H1 (cell line): ENCODE measurements at regions not wholly inside any gene's neighbourhood (a gene's known extent, or its start where the extent isn't known, plus 50 kb on each side); places are given as distances from the start of the nearest gene placed in this dataset.

Experiments used
- CTCF ChIA-PET: fragments of 300-600 bp; sonication (Branson Sonifier 250); formaldehyde crosslinking; loops from one replicate; lab custom pipeline; 2021; ENCODE audit not compliant: partially characterized antibody; lab: Charles Lee
- POLR2A ChIA-PET: fragments of 300-600 bp; sonication (Branson Sonifier 250); formaldehyde crosslinking; loops from one replicate; lab custom pipeline; 2021; ENCODE audit warnings: inconsistent platforms; ENCODE audit not compliant: partially characterized antibody; lab: Charles Lee
- DNase-seq, 2 experiments: peaks; one replicate each; pipeline versions ENCODE4 v3.0.0 to v3.0.0-alpha.2; 2010 to 2022; ENCODE audit warnings: low spot score in 2 of 2, low read depth in 1 of 2, mixed read lengths in 1 of 2
- FAIRE-seq: peaks from 2 replicates; lab custom pipeline; 2011; peaks lifted over from hg19 to GRCh38; lab: Jason Lieb, UNC
- H2AFZ ChIP-seq: 2 replicates; pipeline ENCODE4 v1.8.1; 2012; ENCODE audit warnings: low read length, inconsistent platforms
- H2AK5ac ChIP-seq: 2 replicates; pipeline ENCODE4 v1.6.1; 2013; ENCODE audit warnings: low read depth, low read length
- H2BK120ac ChIP-seq: replicated peaks from 2 replicates; pipeline ENCODE3; 2013; ENCODE audit warnings: low read depth, low read length, inconsistent platforms
- H2BK12ac ChIP-seq: 2 replicates; pipeline ENCODE4 v1.6.1; 2013; ENCODE audit warnings: low read depth, low read length
- H2BK15ac ChIP-seq: 2 replicates; pipeline ENCODE4 v1.6.1; 2013; ENCODE audit warnings: low read length
- H2BK20ac ChIP-seq: 2 replicates; pipeline ENCODE4 v1.6.1; 2013; ENCODE audit warnings: low read length
- H2BK5ac ChIP-seq: 2 replicates; pipeline ENCODE4 v1.6.1; 2013; ENCODE audit warnings: low read depth, low read length
- H3K14ac ChIP-seq: 2 replicates; pipeline ENCODE4 v1.6.1; 2013; ENCODE audit warnings: inconsistent platforms; ENCODE audit not compliant: insufficient read length
- H3K18ac ChIP-seq: 2 replicates; pipeline ENCODE4 v1.6.1; 2013; ENCODE audit warnings: low read length; ENCODE audit errors: extremely low read depth
- H3K23ac ChIP-seq: 2 replicates; pipeline ENCODE4 v1.6.1; 2013; ENCODE audit warnings: inconsistent platforms; ENCODE audit not compliant: insufficient read length
- H3K23me2 ChIP-seq: 2 replicates; pipeline ENCODE4 v1.6.1; 2013; ENCODE audit warnings: low read depth, low read length
- H3K27ac ChIP-seq: 2 replicates; pipeline ENCODE4 v1.6.1; 2011; ENCODE audit warnings: low read depth, low read length, inconsistent platforms
- H3K27me3 ChIP-seq, 4 experiments: replicated peaks in 1 of 4; 1 replicate in 1 of 4; 2 replicates in 3 of 4; pipeline versions ENCODE4 v1.6.1 to v1.8.1; 2011 to 2013; ENCODE audit warnings: low read length in 3 of 4, mild to moderate bottlenecking in 3 of 4, inconsistent platforms in 2 of 4, mixed read lengths in 2 of 4, moderate library complexity in 1 of 4; ENCODE audit not compliant: control insufficient read depth in 3 of 4, insufficient read depth in 3 of 4; ENCODE audit errors: extremely low read depth in 1 of 4
- H3K36me3 ChIP-seq, 4 experiments: 2 replicates each; pipeline versions ENCODE4 v1.6.1 to v1.8.1; 2011 to 2013; ENCODE audit warnings: mild to moderate bottlenecking in 4 of 4, low read length in 3 of 4, moderate library complexity in 2 of 4, control low read depth in 1 of 4, inconsistent platforms in 1 of 4; ENCODE audit not compliant: insufficient read depth in 4 of 4, control insufficient read depth in 2 of 4
- H3K4ac ChIP-seq: replicated peaks from 2 replicates; pipeline ENCODE3; 2013; ENCODE audit warnings: low read length, low read depth, mixed read lengths, inconsistent platforms; ENCODE audit not compliant: insufficient read length
- H3K4me1 ChIP-seq, 4 experiments: replicated peaks in 1 of 4; 1 replicate in 1 of 4; 2 replicates in 3 of 4; pipeline versions ENCODE4 v1.6.1 to v1.8.1; 2011 to 2013; ENCODE audit warnings: low read length in 3 of 4, inconsistent platforms in 2 of 4, mixed read lengths in 1 of 4; ENCODE audit not compliant: insufficient read depth in 4 of 4, control insufficient read depth in 3 of 4
- H3K4me2 ChIP-seq, 2 experiments: 2 replicates each; pipeline versions ENCODE4 v1.6.1 to v1.8.1; 2011 to 2013; ENCODE audit warnings: low read depth in 2 of 2, low read length in 2 of 2, control low read depth in 1 of 2, inconsistent platforms in 1 of 2, mild to moderate bottlenecking in 1 of 2; ENCODE audit not compliant: insufficient read depth in 1 of 2
- H3K4me3 ChIP-seq, 4 experiments: fragments of 200-600, 300-600 bp in 1 of 4; sonication (generic), shearing (Covaris generic), sonication (Bioruptor Twin) in 1 of 4; 2 replicates each; pipeline versions ENCODE4 v1.5.1 to v1.8.1; 2011 to 2016; ENCODE audit warnings: low read length in 4 of 4, low read depth in 3 of 4, control low read depth in 2 of 4, inconsistent platforms in 2 of 4, mild to moderate bottlenecking in 2 of 4, mixed read lengths in 1 of 4, moderate library complexity in 1 of 4; ENCODE audit not compliant: insufficient read depth in 2 of 4; ENCODE audit errors: extremely low read depth in 1 of 4
- H3K56ac ChIP-seq: replicated peaks from 2 replicates; pipeline ENCODE3; 2013; ENCODE audit warnings: low read depth, mild to moderate bottlenecking, mixed read lengths, low read length, inconsistent platforms; ENCODE audit not compliant: insufficient read length
- H3K79me1 ChIP-seq: 2 replicates; pipeline ENCODE4 v1.6.1; 2013; ENCODE audit warnings: low read depth, low read length, control low read depth
- H3K79me2 ChIP-seq, 2 experiments: 2 replicates each; pipeline versions ENCODE4 v1.6.1 to v1.8.1; 2012 to 2013; ENCODE audit warnings: low read length in 2 of 2, mild to moderate bottlenecking in 2 of 2, inconsistent platforms in 1 of 2; ENCODE audit not compliant: insufficient read depth in 2 of 2, control insufficient read depth in 1 of 2
- H3K9ac ChIP-seq, 4 experiments: replicated peaks in 1 of 4; 1 replicate in 1 of 4; 2 replicates in 3 of 4; pipeline versions ENCODE4 v1.6.1 to v1.8.1; 2011 to 2013; ENCODE audit warnings: low read depth in 3 of 4, low read length in 3 of 4, control low read depth in 2 of 4, mild to moderate bottlenecking in 2 of 4, moderate library complexity in 2 of 4, inconsistent platforms in 1 of 4; ENCODE audit errors: extremely low read depth in 1 of 4
- H3K9me3 ChIP-seq, 2 experiments: 2 replicates each; pipeline versions ENCODE4 v1.6.1 to v1.8.1; 2012 to 2013; ENCODE audit warnings: mild to moderate bottlenecking in 2 of 2, moderate library complexity in 2 of 2, control low read depth in 1 of 2, inconsistent platforms in 1 of 2, low read depth in 1 of 2, low read length in 1 of 2, mixed read lengths in 1 of 2; ENCODE audit not compliant: insufficient read depth in 2 of 2
- H4K20me1 ChIP-seq, 2 experiments: replicated peaks in 1 of 2; 2 replicates each; pipeline versions ENCODE3 to v1.8.1; 2011 to 2013; ENCODE audit warnings: inconsistent platforms in 2 of 2, low read length in 2 of 2, mild to moderate bottlenecking in 1 of 2; ENCODE audit not compliant: insufficient read depth in 2 of 2, control insufficient read depth in 1 of 2
- H4K5ac ChIP-seq: 2 replicates; pipeline ENCODE4 v1.6.1; 2013; ENCODE audit warnings: low read length, low read depth, mixed read lengths, inconsistent platforms; ENCODE audit not compliant: insufficient read length
- H4K8ac ChIP-seq: 2 replicates; pipeline ENCODE4 v1.8.0; 2013; ENCODE audit warnings: mild to moderate bottlenecking, moderate library complexity, low read length, inconsistent platforms; ENCODE audit not compliant: insufficient read depth; ENCODE audit errors: extremely low read depth
- H4K91ac ChIP-seq: replicated peaks from 2 replicates; pipeline ENCODE3; 2013; ENCODE audit warnings: low read length, mixed read lengths, inconsistent platforms; ENCODE audit not compliant: insufficient read length
- BCL11A ChIP-seq, 2 experiments: IDR thresholded peaks; one replicate each; pipeline ENCODE4 v1.6.1; 2011; ENCODE audit warnings: low read depth in 2 of 2, low read length in 2 of 2, mild to moderate bottlenecking in 2 of 2
- EZH2 ChIP-seq: fragments of 200-600 bp; sonication (generic); IDR thresholded peaks from 2 replicates; pipeline ENCODE4 v1.7.1; 2012; ENCODE audit warnings: low read depth, mild to moderate bottlenecking, moderate library complexity, low read length, inconsistent platforms; ENCODE audit not compliant: severe bottlenecking
- KDM4A ChIP-seq: IDR thresholded peaks from one replicate; pipeline ENCODE4 v1.7.1; 2012; ENCODE audit warnings: low read depth, mild to moderate bottlenecking, moderate library complexity, low read length, inconsistent platforms; ENCODE audit not compliant: severe bottlenecking
- NRF1 ChIP-seq: IDR thresholded peaks from 2 replicates; pipeline ENCODE4 v1.6.1; 2011; ENCODE audit warnings: mild to moderate bottlenecking, low read depth, low read length, improper control_type of control experiment
- PHF8 ChIP-seq: fragments of 200-600 bp; sonication (generic); conservative IDR thresholded peaks from 2 replicates; pipeline ENCODE4 v1.7.1; 2012; ENCODE audit warnings: low read depth, mild to moderate bottlenecking, inconsistent platforms, low read length, moderate library complexity
- RBBP5 ChIP-seq: IDR thresholded peaks from 2 replicates; pipeline ENCODE4 v1.7.1; 2012; ENCODE audit warnings: low read depth, mild to moderate bottlenecking, inconsistent platforms, low read length, moderate library complexity, borderline replicate concordance
- TAF1 ChIP-seq: IDR thresholded peaks from 2 replicates; pipeline ENCODE4 v1.6.1; 2011; ENCODE audit warnings: mild to moderate bottlenecking, low read depth, low read length
- WGBS, 2 experiments: shearing (Covaris generic) in 1 of 2; methylation state at CpG; one replicate each; pipeline versions ENCODE4 v1.1.6 to v1.1.7; 2013 to 2015; ENCODE audit warnings: low lambda C conversion rate in 2 of 2, mixed read lengths in 2 of 2, inconsistent platforms in 1 of 2, low coverage in 1 of 2, missing lambda C conversion rate in 1 of 2; ENCODE audit not compliant: insufficient replicate concordance in 2 of 2, insufficient coverage in 1 of 2, insufficient read length in 1 of 2; ENCODE audit errors: extremely low coverage in 1 of 2, missing lambda C conversion rate in 1 of 2; 5-methylcytosine and 5-hydroxymethylcytosine counted together
- TF ChIP-seq, protein P1 (sequence below): IDR thresholded peaks from 2 replicates; pipeline ENCODE4 v1.6.1; 2011; ENCODE audit warnings: low read length, improper control_type of control experiment

DNA sequence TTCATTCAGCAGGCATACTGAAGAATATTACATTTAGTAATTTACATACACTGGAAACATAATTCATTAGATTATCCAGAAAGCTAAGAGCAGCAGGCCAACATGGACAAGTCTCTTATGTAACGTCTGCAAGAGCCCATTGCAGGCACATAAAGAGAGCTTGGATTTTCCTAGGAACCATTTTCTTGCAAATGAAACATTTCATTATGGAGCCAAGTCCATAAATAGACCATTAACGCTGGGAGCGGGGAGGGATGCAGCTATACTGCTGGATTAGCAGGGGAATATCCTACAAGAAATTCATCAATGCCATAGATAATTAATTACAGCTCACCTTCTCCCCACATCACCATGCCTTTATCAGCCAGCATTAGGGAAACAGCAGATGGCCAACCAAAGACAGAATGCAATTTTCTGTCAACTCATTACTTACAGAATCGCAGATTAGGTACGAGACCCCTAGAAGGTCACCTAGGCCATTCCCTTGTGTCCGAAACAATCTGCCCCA is 170.4 kb downstream of the C1D start:
- CTCF ChIA-PET = interaction anchor here (1.1 to 1.4 kb wide), 2 partner anchors 46 to 48 kb away, joined by 4 read pairs; no protein-coding TSS in a partner anchor
- Histone ChIP-seq H2AK5ac (no peak overlapping the region), H3K36me3 (no peaks in the 10 kb centered on the region), H3K4me2 (no peak overlapping the region), H3K4ac (no peak overlapping the region), H2BK5ac (no peak overlapping the region), H3K79me1 (no peaks in the 10 kb centered on the region), H3K23ac (no peak overlapping the region), H3K4me3 (no peak overlapping the region), H2AFZ (no peak overlapping the region), H2BK20ac (no peak overlapping the region), H3K18ac (no peak overlapping the region), H3K27ac (no peak overlapping the region), H4K5ac (no peak overlapping the region), H3K56ac (no peak overlapping the region), H2BK12ac (no peak overlapping the region), H2BK15ac (no peak overlapping the region), H4K91ac (no peak overlapping the region), H4K20me1 (no peaks in the 10 kb centered on the region), H3K9me3 (no peaks in the 10 kb centered on the region), H3K9ac (no peak overlapping the region), H2BK120ac (no peak overlapping the region), H3K79me2 (no peaks in the 10 kb centered on the region), H3K4me1 (peaks cover 0 to 6% (median 4%) of the 10 kb centered on the region in 4 experiments; a peak in 6 of 7 replicates), H3K27me3 (peaks cover 0 to 3% (median 2%) of the 10 kb centered on the region in 4 experiments; a peak in 4 of 7 replicates), H3K23me2 (no peaks in the 10 kb centered on the region), H3K14ac (no peak overlapping the region), H4K8ac (no peak overlapping the region)
- 81% methylated on average over 6 of the region's 6 CpGs; no CpG with 5 or more reads in 1 of the 2 experiments for whole genome bisulfite sequencing, 2 experiments
- DNase-seq = no peak
- no peak for FAIRE-seq
- POLR2A ChIA-PET = no interaction called here
- TF ChIP-seq TAF1 (no peak), RBBP5 (no peak), BCL11A (IDR thresholded peaks at IDR 0.05; ENCODE audit: low read depth in 2 of 2, low read length in 2 of 2) (no peak), NRF1 (no peak), KDM4A (no peak), EZH2 (no peak), PHF8 (no peak)
- TF ChIP-seq, protein P1, sequence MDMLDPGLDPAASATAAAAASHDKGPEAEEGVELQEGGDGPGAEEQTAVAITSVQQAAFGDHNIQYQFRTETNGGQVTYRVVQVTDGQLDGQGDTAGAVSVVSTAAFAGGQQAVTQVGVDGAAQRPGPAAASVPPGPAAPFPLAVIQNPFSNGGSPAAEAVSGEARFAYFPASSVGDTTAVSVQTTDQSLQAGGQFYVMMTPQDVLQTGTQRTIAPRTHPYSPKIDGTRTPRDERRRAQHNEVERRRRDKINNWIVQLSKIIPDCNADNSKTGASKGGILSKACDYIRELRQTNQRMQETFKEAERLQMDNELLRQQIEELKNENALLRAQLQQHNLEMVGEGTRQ = no peak
